T-helper 2 cell treated with Interferon-gamma antibody and Interleukin-4, amounts not matched to agents 5 μg/mL and 100 μg/mL, for 36 hours (primary cell): ENCODE measurements at regions not wholly inside any gene's neighbourhood (a gene's known extent, or its start where the extent isn't known, plus 50 kb on each side); places are given as distances from the start of the nearest gene placed in this dataset.
A peak's percentile ranks its signal among the peaks of the same experiment; 100 is the strongest.

ENCODE experiments used
- DNase-seq: peaks from one replicate; pipeline ENCODE4 v3.0.0; 2021; ENCODE audit warnings: low spot score
- H3K27ac Mint-ChIP-seq: one replicate; pipeline ENCODE4 v1.8.0; 2021; ENCODE audit warnings: mild to moderate bottlenecking, mixed read lengths
- H3K27me3 Mint-ChIP-seq: one replicate; pipeline ENCODE4 v1.8.0; 2021; ENCODE audit warnings: low read depth, mixed read lengths
- H3K36me3 Mint-ChIP-seq: one replicate; pipeline ENCODE4 v1.8.0; 2021; ENCODE audit warnings: low read depth, mixed read lengths
- H3K4me1 Mint-ChIP-seq: one replicate; pipeline ENCODE4 v1.8.0; 2021; ENCODE audit warnings: low read depth, mixed read lengths
- H3K4me3 Mint-ChIP-seq: one replicate; pipeline ENCODE4 v1.8.0; 2022; ENCODE audit warnings: mild to moderate bottlenecking, moderate library complexity, mixed read lengths
- H3K9me3 Mint-ChIP-seq: one replicate; pipeline ENCODE4 v1.8.0; 2021; ENCODE audit warnings: mixed read lengths

GRCh38 chrX:13266641-13267345, 53.1 kb downstream of the ATXN3L start:
- Mint-ChIP-seq H3K4me1 (peaks cover 10% of the 10 kb centered on the region), H3K27ac (no peak overlapping the region), H3K9me3 (no peaks in the 10 kb centered on the region), H3K27me3 (no peaks in the 10 kb centered on the region), H3K36me3 (no peaks in the 10 kb centered on the region), H3K4me3 (no peak overlapping the region)
- DNase-seq, result no peak

- no peak overlapping the region for H3K27ac Mint-ChIP-seq
- no peak overlapping the region for H3K4me3 Mint-ChIP-seq
- no peaks in the 10 kb centered on the region for H3K36me3 Mint-ChIP-seq
- H3K4me1 Mint-ChIP-seq, result peaks cover 10% of the 10 kb centered on the region
- H3K27me3 Mint-ChIP-seq, result no peaks in the 10 kb centered on the region
- no peaks in the 10 kb centered on the region for H3K9me3 Mint-ChIP-seq
- no peak for DNase-seq
These were observed 54.2 kb downstream of the ATXN3L start for GRCh38 chrX:13265549-13266132.

GRCh38 chrX:13265111-13265510, 54.7 kb downstream of the ATXN3L start:
- H3K27ac Mint-ChIP-seq, result no peak overlapping the region
- H3K4me3 Mint-ChIP-seq, result no peak overlapping the region
- DNase-seq, result no peak
- no peaks in the 10 kb centered on the region for H3K36me3 Mint-ChIP-seq
- H3K27me3 Mint-ChIP-seq, result no peaks in the 10 kb centered on the region
- peaks cover 10% of the 10 kb centered on the region for H3K4me1 Mint-ChIP-seq
- H3K9me3 Mint-ChIP-seq, result no peaks in the 10 kb centered on the region

- Mint-ChIP-seq H3K4me3 (no peak overlapping the region), H3K4me1 (peaks cover 10% of the 10 kb centered on the region), H3K27me3 (no peaks in the 10 kb centered on the region), H3K27ac (peak overlapping the region; percentile 49), H3K9me3 (no peaks in the 10 kb centered on the region), H3K36me3 (no peaks in the 10 kb centered on the region)
- DNase-seq, result no peak
These were observed 56.1 kb downstream of the ATXN3L start for GRCh38 chrX:13263560-13264251.

GRCh38 chrX:13261348-13261747, 58.5 kb downstream of the ATXN3L start:
- no peak for DNase-seq
- no peaks in the 10 kb centered on the region for H3K27me3 Mint-ChIP-seq
- no peaks in the 10 kb centered on the region for H3K9me3 Mint-ChIP-seq
- peaks cover 17% of the 10 kb centered on the region for H3K4me1 Mint-ChIP-seq
- no peak overlapping the region for H3K27ac Mint-ChIP-seq
- H3K36me3 Mint-ChIP-seq, result no peaks in the 10 kb centered on the region
- no peak overlapping the region for H3K4me3 Mint-ChIP-seq

- Mint-ChIP-seq H3K9me3 (no peaks in the 10 kb centered on the region), H3K4me3 (no peak overlapping the region), H3K4me1 (peaks cover 21% of the 10 kb centered on the region), H3K27me3 (no peaks in the 10 kb centered on the region), H3K27ac (no peak overlapping the region), H3K36me3 (no peaks in the 10 kb centered on the region)
- DNase-seq, result no peak
These were observed 59.3 kb downstream of the ATXN3L start for GRCh38 chrX:13260598-13260997.

- H3K27me3 Mint-ChIP-seq, result no peaks in the 10 kb centered on the region
- no peak overlapping the region for H3K4me3 Mint-ChIP-seq
- peaks cover 28% of the 10 kb centered on the region for H3K4me1 Mint-ChIP-seq
- no peaks in the 10 kb centered on the region for H3K36me3 Mint-ChIP-seq
- H3K9me3 Mint-ChIP-seq, result no peaks in the 10 kb centered on the region
- no peak overlapping the region for H3K27ac Mint-ChIP-seq
- DNase-seq, result no peak
These were observed 61.1 kb downstream of the ATXN3L start for GRCh38 chrX:13258725-13259124.

- no peak overlapping the region for H3K4me3 Mint-ChIP-seq
- no peaks in the 10 kb centered on the region for H3K27me3 Mint-ChIP-seq
- H3K27ac Mint-ChIP-seq, result no peak overlapping the region
- no peak for DNase-seq
- H3K4me1 Mint-ChIP-seq, result peaks cover 26% of the 10 kb centered on the region
- no peaks in the 10 kb centered on the region for H3K9me3 Mint-ChIP-seq
- peaks cover 2% of the 10 kb centered on the region for H3K36me3 Mint-ChIP-seq
These were observed 61.8 kb downstream of the ATXN3L start for GRCh38 chrX:13258052-13258444.

- H3K27me3 Mint-ChIP-seq, result no peaks in the 10 kb centered on the region
- no peak overlapping the region for H3K4me3 Mint-ChIP-seq
- H3K9me3 Mint-ChIP-seq, result no peaks in the 10 kb centered on the region
- H3K36me3 Mint-ChIP-seq, result peaks cover 2% of the 10 kb centered on the region
- peaks cover 26% of the 10 kb centered on the region for H3K4me1 Mint-ChIP-seq
- no peak for DNase-seq
- no peak overlapping the region for H3K27ac Mint-ChIP-seq
These were observed 62.4 kb downstream of the ATXN3L start for GRCh38 chrX:13257223-13258051.

GRCh38 chrX:13256603-13257002, 63.2 kb downstream of the ATXN3L start:
- H3K36me3 Mint-ChIP-seq, result peaks cover 2% of the 10 kb centered on the region
- H3K9me3 Mint-ChIP-seq, result no peaks in the 10 kb centered on the region
- H3K4me3 Mint-ChIP-seq, result no peak overlapping the region
- no peak for DNase-seq
- peaks cover 26% of the 10 kb centered on the region for H3K4me1 Mint-ChIP-seq
- no peaks in the 10 kb centered on the region for H3K27me3 Mint-ChIP-seq
- H3K27ac Mint-ChIP-seq, result no peak overlapping the region

GRCh38 chrX:13254870-13255269, 65.0 kb downstream of the ATXN3L start:
- Mint-ChIP-seq H3K9me3 (no peaks in the 10 kb centered on the region), H3K4me1 (peaks cover 26% of the 10 kb centered on the region), H3K27ac (no peak overlapping the region), H3K4me3 (no peak overlapping the region), H3K27me3 (no peaks in the 10 kb centered on the region), H3K36me3 (peaks cover 2% of the 10 kb centered on the region)
- DNase-seq, result no peak

- Mint-ChIP-seq H3K27me3 (no peaks in the 10 kb centered on the region), H3K36me3 (peaks cover 2% of the 10 kb centered on the region), H3K27ac (no peak overlapping the region), H3K4me3 (no peak overlapping the region), H3K9me3 (no peaks in the 10 kb centered on the region), H3K4me1 (peaks cover 31% of the 10 kb centered on the region)
- DNase-seq, result peak; percentile 6
These were observed 65.6 kb downstream of the ATXN3L start for GRCh38 chrX:13254076-13254785.

GRCh38 chrX:13253223-13253622, 66.6 kb downstream of the ATXN3L start:
- no peak for DNase-seq
- Mint-ChIP-seq H3K4me3 (no peak overlapping the region), H3K27me3 (no peaks in the 10 kb centered on the region), H3K36me3 (peaks cover 2% of the 10 kb centered on the region), H3K27ac (no peak overlapping the region), H3K9me3 (no peaks in the 10 kb centered on the region), H3K4me1 (peaks cover 34% of the 10 kb centered on the region)
